Thoracic aorta (tissue), 2 donors: ENCODE measurements at regions not wholly inside any gene's neighbourhood (a gene's known extent, or its start where the extent isn't known, plus 50 kb on each side); places are given as distances from the start of the nearest gene placed in this dataset.

Experiments
- ATAC-seq: fragments of 150-250 bp; one replicate; pipeline ENCODE4 v1.8.0; 2017; ENCODE audit warnings: low read depth; ENCODE audit not compliant: insufficient number of reproducible peaks, low FRiP score
- DNase-seq: peaks from one replicate; pipeline ENCODE4 v3.0.0-alpha.2; 2020; ENCODE audit warnings: low spot score
- H3K27ac ChIP-seq, 2 donors: fragments of 200-600 bp; sonication (generic); 1 replicate in 1 of 2; 2 replicates in 1 of 2; pipeline ENCODE4 v1.5.1; 2016; ENCODE audit warnings: mild to moderate bottlenecking in 2 of 2, moderate library complexity in 2 of 2
- H3K27me3 ChIP-seq: fragments of 200-600 bp; sonication (generic); replicated peaks from 2 replicates; pipeline ENCODE4 v1.6.0; 2016; ENCODE audit warnings: mild to moderate bottlenecking; ENCODE audit not compliant: insufficient read depth
- H3K36me3 ChIP-seq: fragments of 200-600 bp; sonication (generic); one replicate; pipeline ENCODE4 v1.5.1; 2016
- H3K4me1 ChIP-seq, 2 donors: fragments of 200-600 bp; sonication (generic); 1 replicate in 1 of 2; 2 replicates in 1 of 2; pipeline versions ENCODE4 v1.5.1 to v1.6.0; 2016; ENCODE audit warnings: low read depth in 2 of 2, mild to moderate bottlenecking in 1 of 2; ENCODE audit not compliant: control insufficient read depth in 1 of 2
- H3K4me3 ChIP-seq: fragments of 200-600 bp; sonication (generic); 2 replicates; pipeline ENCODE4 v1.5.1; 2016; ENCODE audit warnings: mild to moderate bottlenecking
- H3K9me3 ChIP-seq: fragments of 200-600 bp; sonication (generic); 2 replicates; pipeline ENCODE4 v1.5.1; 2016
- TF ChIP-seq, protein P1 (sequence below): fragments of 200-600 bp; sonication (generic); IDR thresholded peaks from one replicate; pipeline ENCODE4 v1.5.1; 2019; ENCODE audit warnings: antibody characterized with exemption

DNA sequence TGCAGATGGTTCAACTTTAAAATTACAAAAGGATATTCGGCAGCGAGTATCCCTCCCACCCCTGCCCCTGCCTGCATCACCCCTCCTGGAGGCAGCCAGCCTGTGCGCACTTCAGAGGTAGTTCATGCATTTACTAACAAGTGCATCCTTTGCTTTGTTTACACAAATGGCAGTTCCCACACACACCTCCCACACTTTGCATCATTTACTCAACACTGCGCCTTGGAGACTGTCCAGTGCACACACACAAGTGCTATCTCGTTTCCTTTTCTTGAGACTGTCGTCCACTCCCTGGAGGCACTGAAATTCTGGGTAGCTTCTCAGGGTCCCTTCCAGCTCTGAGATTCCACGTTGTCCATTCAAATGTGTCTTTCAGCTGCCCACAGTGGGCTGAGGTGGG lies 53.1 kb upstream of the VSX1 start:
- Histone ChIP-seq H3K4me3 (no peak overlapping the region), H3K27ac (no peak overlapping the region), H3K36me3 (no peaks in the 10 kb centered on the region), H3K4me1 (no peaks in the 10 kb centered on the region), H3K9me3 (no peaks in the 10 kb centered on the region), H3K27me3 (no peaks in the 10 kb centered on the region)
- ATAC-seq: no peak
- TF ChIP-seq, protein P1, sequence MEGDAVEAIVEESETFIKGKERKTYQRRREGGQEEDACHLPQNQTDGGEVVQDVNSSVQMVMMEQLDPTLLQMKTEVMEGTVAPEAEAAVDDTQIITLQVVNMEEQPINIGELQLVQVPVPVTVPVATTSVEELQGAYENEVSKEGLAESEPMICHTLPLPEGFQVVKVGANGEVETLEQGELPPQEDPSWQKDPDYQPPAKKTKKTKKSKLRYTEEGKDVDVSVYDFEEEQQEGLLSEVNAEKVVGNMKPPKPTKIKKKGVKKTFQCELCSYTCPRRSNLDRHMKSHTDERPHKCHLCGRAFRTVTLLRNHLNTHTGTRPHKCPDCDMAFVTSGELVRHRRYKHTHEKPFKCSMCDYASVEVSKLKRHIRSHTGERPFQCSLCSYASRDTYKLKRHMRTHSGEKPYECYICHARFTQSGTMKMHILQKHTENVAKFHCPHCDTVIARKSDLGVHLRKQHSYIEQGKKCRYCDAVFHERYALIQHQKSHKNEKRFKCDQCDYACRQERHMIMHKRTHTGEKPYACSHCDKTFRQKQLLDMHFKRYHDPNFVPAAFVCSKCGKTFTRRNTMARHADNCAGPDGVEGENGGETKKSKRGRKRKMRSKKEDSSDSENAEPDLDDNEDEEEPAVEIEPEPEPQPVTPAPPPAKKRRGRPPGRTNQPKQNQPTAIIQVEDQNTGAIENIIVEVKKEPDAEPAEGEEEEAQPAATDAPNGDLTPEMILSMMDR: no peak
- no peak for DNase-seq

DNA sequence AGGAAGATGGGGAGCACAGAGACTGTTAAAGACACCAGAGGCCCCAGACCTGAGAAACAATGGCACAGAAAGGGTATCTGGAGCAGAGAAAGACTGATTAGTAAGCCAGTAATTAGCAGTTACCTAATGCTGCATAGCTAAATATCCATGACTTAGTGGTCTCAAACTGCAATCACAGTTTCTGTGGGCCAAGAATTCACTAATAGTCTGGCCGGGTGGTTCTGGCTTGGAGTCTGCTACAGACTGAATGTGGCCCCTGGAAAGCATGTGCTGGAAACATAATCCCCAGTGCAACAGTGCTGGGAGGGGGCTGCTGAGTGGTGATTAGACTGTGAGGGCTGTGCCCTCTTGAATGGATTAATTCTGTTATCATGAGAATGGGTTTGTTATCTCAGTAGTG lies 54.1 kb upstream of the VSX1 start:
- H3K4me1 ChIP-seq: no peaks in the 10 kb centered on the region
- H3K27ac ChIP-seq: no peak overlapping the region
- no peaks in the 10 kb centered on the region for H3K27me3 ChIP-seq
- ATAC-seq: no peak
- no peaks in the 10 kb centered on the region for H3K36me3 ChIP-seq
- TF ChIP-seq, protein P1: no peak
- no peak overlapping the region for H3K4me3 ChIP-seq
- H3K9me3 ChIP-seq: no peaks in the 10 kb centered on the region
- no peak for DNase-seq

DNA sequence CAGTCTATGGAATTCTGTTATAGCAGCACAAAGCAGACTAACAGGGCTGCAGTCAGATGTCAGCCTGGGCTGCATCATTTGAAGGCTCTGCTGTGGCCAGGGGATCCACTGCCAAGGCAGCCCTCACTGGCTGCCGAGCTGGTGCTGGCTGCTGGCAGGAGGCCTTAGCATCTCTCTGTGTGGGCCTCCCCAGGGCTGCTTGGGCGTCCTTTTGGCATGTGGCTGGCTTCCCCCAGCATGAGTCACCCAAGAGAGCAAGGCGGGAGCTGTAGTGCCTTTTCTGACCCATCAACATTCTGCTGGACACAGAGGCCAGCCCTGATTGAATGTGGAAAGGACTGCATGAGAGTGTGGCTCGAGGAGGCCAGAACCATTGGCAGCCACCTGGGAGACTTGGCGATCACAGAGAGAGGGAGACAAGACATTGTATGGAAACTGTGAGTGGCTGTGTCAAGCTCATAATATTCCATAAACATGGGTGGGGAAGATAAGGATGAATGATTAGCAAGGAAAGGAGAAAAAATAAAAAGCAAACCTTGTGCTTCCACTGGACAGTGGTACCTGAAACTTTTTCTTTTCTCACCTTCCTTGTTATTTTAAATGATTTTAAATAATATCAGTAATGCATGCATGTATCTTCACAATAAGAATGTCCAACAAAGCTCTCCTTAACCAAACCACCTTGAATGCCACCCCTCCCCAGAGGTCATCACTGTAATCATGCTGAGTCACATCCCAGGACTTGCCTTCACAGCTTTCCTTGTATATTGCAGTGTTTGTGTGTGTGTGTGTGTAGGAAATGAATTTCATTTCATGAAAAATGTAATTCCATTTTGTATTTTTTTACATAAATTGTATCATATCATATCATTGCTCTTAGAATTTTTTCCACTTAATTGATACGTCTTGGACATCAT lies 55.0 kb upstream of the VSX1 start:
- no peaks in the 10 kb centered on the region for H3K9me3 ChIP-seq
- DNase-seq: peak; percentile 82
- H3K4me1 ChIP-seq: no peaks in the 10 kb centered on the region
- no peaks in the 10 kb centered on the region for H3K27me3 ChIP-seq
- H3K27ac ChIP-seq: no peak overlapping the region
- H3K36me3 ChIP-seq: no peaks in the 10 kb centered on the region
- no peak overlapping the region for H3K4me3 ChIP-seq
- peak; percentile 85 for ATAC-seq
- TF ChIP-seq, protein P1: no peak

DNA sequence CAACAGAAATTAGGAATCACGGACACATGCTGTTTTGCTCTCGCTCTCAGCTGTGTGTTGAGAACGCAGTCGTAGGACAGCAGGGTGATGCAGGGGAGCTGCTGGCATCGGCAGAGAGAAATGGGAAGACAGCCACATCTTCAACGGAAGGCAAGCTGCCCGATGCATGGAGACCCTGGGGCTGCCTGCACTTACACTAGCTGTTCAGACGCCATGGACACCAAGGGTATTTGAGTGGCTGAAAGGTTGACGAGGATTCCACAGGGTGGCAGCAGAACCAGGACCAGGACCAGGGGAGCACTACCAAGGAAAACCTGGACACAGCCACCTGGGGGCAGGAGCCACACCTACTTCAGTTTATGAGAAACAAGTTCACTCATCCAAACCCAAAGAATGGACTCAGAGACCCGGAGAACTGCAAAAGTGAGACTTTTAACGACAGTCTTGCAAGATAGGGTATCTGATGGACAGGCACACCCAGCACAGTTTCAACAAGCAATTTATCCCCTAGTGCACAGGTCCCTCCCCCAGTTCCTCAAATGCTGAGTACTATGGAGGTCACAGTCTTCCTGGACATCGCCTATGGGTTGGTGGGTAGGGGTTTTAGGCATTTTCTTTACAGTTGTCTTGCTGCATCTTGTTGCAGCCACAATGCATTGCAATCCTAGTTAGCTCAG lies 56.3 kb upstream of the ENTPD6 start:
- H3K9me3 ChIP-seq: no peaks in the 10 kb centered on the region
- DNase-seq: no peak
- H3K27ac ChIP-seq: no peak overlapping the region
- no peak overlapping the region for H3K4me3 ChIP-seq
- no peaks in the 10 kb centered on the region for H3K36me3 ChIP-seq
- ATAC-seq: no peak
- no peaks in the 10 kb centered on the region for H3K27me3 ChIP-seq
- no peaks in the 10 kb centered on the region for H3K4me1 ChIP-seq
- TF ChIP-seq, protein P1: no peak

DNA sequence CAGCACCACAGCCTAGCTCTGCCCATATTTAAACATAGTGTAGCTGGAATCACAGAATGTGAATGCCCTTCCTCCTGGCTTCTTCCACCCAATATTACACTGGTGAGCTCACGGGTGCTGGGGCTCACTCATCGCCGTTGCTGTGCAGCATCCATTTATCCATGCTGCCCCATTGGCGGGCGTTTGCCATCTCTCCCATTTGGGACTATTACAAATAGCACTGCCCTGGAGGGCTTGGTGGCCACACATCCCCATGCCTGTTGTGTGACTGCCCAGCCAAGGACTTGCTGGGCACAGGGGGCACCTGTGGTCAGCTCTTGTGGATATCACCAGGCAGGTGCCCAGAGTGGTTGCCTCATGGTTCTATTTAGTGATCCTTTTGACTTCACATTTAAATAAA lies 54.5 kb upstream of the ENTPD6 start:
- ATAC-seq: no peak
- no peaks in the 10 kb centered on the region for H3K27me3 ChIP-seq
- H3K4me1 ChIP-seq: no peaks in the 10 kb centered on the region

More for the DNA sequence above, 54.5 kb upstream of the ENTPD6 start:
- H3K27ac ChIP-seq: no peak overlapping the region
- TF ChIP-seq, protein P1: no peak
- H3K9me3 ChIP-seq: no peaks in the 10 kb centered on the region
- no peak for DNase-seq
- no peak overlapping the region for H3K4me3 ChIP-seq
- H3K36me3 ChIP-seq: no peaks in the 10 kb centered on the region
